DOHH2 (cell line): ENCODE measurements at regions not wholly inside any gene's neighbourhood (a gene's known extent, or its start where the extent isn't known, plus 50 kb on each side); places are given as distances from the start of the nearest gene placed in this dataset.

Experiments used
- H3F3A ChIP-seq: fragments of 200-600 bp; sonication (generic), shearing (Covaris generic); 2 replicates; pipeline ENCODE4 v1.6.0; 2016; ENCODE audit warnings: antibody characterized with exemption, mild to moderate bottlenecking; ENCODE audit not compliant: control insufficient read depth, insufficient read depth
- H3K27ac ChIP-seq: fragments of 200-600 bp; sonication (generic); 2 replicates; pipeline ENCODE4 v1.5.1; 2014; ENCODE audit warnings: low read depth, mild to moderate bottlenecking, low read length, moderate library complexity
- H3K27me3 ChIP-seq: fragments of 200-600 bp; sonication (generic); 2 replicates; pipeline ENCODE4 v1.6.1; 2014; ENCODE audit warnings: mild to moderate bottlenecking, low read length, mixed read lengths; ENCODE audit not compliant: control insufficient read depth
- H3K36me3 ChIP-seq: fragments of 200-600 bp; sonication (generic); 2 replicates; pipeline ENCODE4 v1.6.1; 2014; ENCODE audit warnings: mild to moderate bottlenecking, low read length, moderate library complexity, mixed read lengths; ENCODE audit not compliant: control insufficient read depth
- H3K4me1 ChIP-seq: fragments of 200-600 bp; sonication (generic); 2 replicates; pipeline ENCODE4 v1.6.1; 2014; ENCODE audit warnings: mild to moderate bottlenecking, low read length, mixed read lengths; ENCODE audit not compliant: control insufficient read depth
- H3K4me2 ChIP-seq: fragments of 200-600 bp; sonication (generic); 2 replicates; pipeline ENCODE4 v1.6.0; 2014; ENCODE audit warnings: mild to moderate bottlenecking, low read length, moderate library complexity
- H3K4me3 ChIP-seq: fragments of 200-600 bp; sonication (generic); 2 replicates; pipeline ENCODE4 v1.5.1; 2014; ENCODE audit warnings: mild to moderate bottlenecking, low read length, mixed read lengths
- H3K79me2 ChIP-seq: fragments of 200-600 bp; sonication (generic); 2 replicates; pipeline ENCODE4 v1.6.1; 2014; ENCODE audit warnings: mild to moderate bottlenecking, low read length, mixed read lengths; ENCODE audit not compliant: control insufficient read depth
- H3K9me2 ChIP-seq: fragments of 200-600 bp; sonication (generic); replicated peaks from 2 replicates; pipeline ENCODE4 v1.6.1; 2014; ENCODE audit warnings: mild to moderate bottlenecking, low read length, mixed read lengths; ENCODE audit not compliant: control insufficient read depth
- H3K9me3 ChIP-seq: fragments of 200-600 bp; sonication (generic); 2 replicates; pipeline ENCODE4 v1.6.1; 2014; ENCODE audit warnings: antibody characterized with exemption, low read length, mixed read lengths; ENCODE audit not compliant: control insufficient read depth, insufficient read depth
- H4K20me1 ChIP-seq: fragments of 200-600 bp; sonication (generic); 2 replicates; pipeline ENCODE4 v1.6.0; 2014; ENCODE audit warnings: low read depth, mild to moderate bottlenecking, antibody characterized with exemption, low read length, moderate library complexity; ENCODE audit not compliant: control insufficient read depth, insufficient read depth
- EZH2phosphoT487 ChIP-seq: fragments of 200-600 bp; sonication (generic); IDR thresholded peaks from 2 replicates; pipeline ENCODE4 v1.6.1; 2017; ENCODE audit warnings: borderline replicate concordance, mild to moderate bottlenecking, antibody characterized with exemption, low read length, moderate library complexity, mixed read lengths
- TF ChIP-seq, protein P1 (sequence below): fragments of 200-600 bp; sonication (generic); IDR thresholded peaks from one replicate; pipeline ENCODE4 v1.5.1; 2014; ENCODE audit warnings: antibody characterized with exemption, mild to moderate bottlenecking, low read depth, low read length; ENCODE audit not compliant: poor library complexity, severe bottlenecking

- H3F3A ChIP-seq, result no peaks in the 10 kb centered on the region
- H3K79me2 ChIP-seq, result no peaks in the 10 kb centered on the region
- no peak overlapping the region for H3K4me3 ChIP-seq
- H3K36me3 ChIP-seq, result no peaks in the 10 kb centered on the region
- no peak overlapping the region for H3K27ac ChIP-seq
- 0 out of 2 replicates have a peak, but pooled peaks cover 3% of the 10 kb centered on the region for H3K4me1 ChIP-seq
- H3K9me3 ChIP-seq, result no peaks in the 10 kb centered on the region
- H3K9me2 ChIP-seq, result no peaks in the 10 kb centered on the region
- no peak overlapping the region for H3K4me2 ChIP-seq
- H3K27me3 ChIP-seq, result no peaks in the 10 kb centered on the region
- TF ChIP-seq, protein P1, sequence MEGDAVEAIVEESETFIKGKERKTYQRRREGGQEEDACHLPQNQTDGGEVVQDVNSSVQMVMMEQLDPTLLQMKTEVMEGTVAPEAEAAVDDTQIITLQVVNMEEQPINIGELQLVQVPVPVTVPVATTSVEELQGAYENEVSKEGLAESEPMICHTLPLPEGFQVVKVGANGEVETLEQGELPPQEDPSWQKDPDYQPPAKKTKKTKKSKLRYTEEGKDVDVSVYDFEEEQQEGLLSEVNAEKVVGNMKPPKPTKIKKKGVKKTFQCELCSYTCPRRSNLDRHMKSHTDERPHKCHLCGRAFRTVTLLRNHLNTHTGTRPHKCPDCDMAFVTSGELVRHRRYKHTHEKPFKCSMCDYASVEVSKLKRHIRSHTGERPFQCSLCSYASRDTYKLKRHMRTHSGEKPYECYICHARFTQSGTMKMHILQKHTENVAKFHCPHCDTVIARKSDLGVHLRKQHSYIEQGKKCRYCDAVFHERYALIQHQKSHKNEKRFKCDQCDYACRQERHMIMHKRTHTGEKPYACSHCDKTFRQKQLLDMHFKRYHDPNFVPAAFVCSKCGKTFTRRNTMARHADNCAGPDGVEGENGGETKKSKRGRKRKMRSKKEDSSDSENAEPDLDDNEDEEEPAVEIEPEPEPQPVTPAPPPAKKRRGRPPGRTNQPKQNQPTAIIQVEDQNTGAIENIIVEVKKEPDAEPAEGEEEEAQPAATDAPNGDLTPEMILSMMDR, result no peak
- no peak for TF ChIP-seq EZH2phosphoT487
- H4K20me1 ChIP-seq, result no peaks in the 10 kb centered on the region
Observed at GRCh38 chr5:145699846-145700245, 135.3 kb downstream of the PRELID2 start.

GRCh38 chr5:145697251-145697990 lies 137.7 kb downstream of the PRELID2 start:
- no peaks in the 10 kb centered on the region for H4K20me1 ChIP-seq
- H3K27ac ChIP-seq, result no peak overlapping the region
- TF ChIP-seq EZH2phosphoT487, result no peak
- TF ChIP-seq, protein P1, result peak; percentile 72
- no peak overlapping the region for H3K4me3 ChIP-seq
- H3K79me2 ChIP-seq, result no peaks in the 10 kb centered on the region
- no peaks in the 10 kb centered on the region for H3K9me3 ChIP-seq
- no peaks in the 10 kb centered on the region for H3K36me3 ChIP-seq
- H3K9me2 ChIP-seq, result no peaks in the 10 kb centered on the region
- H3F3A ChIP-seq, result no peaks in the 10 kb centered on the region
- H3K4me2 ChIP-seq, result no peak overlapping the region
- H3K4me1 ChIP-seq, result 0 out of 2 replicates have a peak, but pooled peaks cover 3% of the 10 kb centered on the region
- H3K27me3 ChIP-seq, result no peaks in the 10 kb centered on the region

GRCh38 chr5:145689235-145689634 lies 145.9 kb downstream of the PRELID2 start:
- Histone ChIP-seq H3K9me3 (no peaks in the 10 kb centered on the region), H3K4me2 (no peak overlapping the region), H3K4me1 (no peaks in the 10 kb centered on the region), H3K27ac (no peak overlapping the region), H3K9me2 (no peaks in the 10 kb centered on the region), H3K79me2 (no peaks in the 10 kb centered on the region), H4K20me1 (no peaks in the 10 kb centered on the region), H3K36me3 (no peaks in the 10 kb centered on the region), H3K27me3 (no peaks in the 10 kb centered on the region), H3F3A (no peaks in the 10 kb centered on the region), H3K4me3 (no peak overlapping the region)
- TF ChIP-seq, protein P1, result no peak
- TF ChIP-seq EZH2phosphoT487, result no peak
